ENCODE measurements at regions not wholly inside any gene's neighbourhood (a gene's known extent, or its start where the extent isn't known, plus 50 kb on each side); places are given as distances from the start of the nearest gene placed in this dataset.

DNA sequence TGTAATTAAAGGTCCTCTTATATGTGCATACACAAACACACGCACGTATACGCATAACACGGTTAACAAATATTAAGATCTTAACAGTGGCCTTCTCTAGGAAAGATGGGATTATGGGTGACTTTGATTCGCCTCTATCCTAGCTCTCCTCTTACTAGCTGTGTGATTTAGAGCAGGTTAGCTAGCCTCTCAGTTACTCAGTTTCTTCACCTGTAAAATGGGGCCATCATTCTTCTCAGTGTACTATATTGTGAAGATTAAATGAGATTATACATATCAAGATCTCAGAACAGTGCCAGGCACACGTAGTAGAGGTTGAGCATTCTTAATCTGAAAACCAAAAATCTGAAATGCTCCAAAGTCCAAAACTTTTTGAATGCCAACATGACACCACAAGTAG is 159.3 kb downstream of the BCOR start:
- no peak for DNase-seq

DNA sequence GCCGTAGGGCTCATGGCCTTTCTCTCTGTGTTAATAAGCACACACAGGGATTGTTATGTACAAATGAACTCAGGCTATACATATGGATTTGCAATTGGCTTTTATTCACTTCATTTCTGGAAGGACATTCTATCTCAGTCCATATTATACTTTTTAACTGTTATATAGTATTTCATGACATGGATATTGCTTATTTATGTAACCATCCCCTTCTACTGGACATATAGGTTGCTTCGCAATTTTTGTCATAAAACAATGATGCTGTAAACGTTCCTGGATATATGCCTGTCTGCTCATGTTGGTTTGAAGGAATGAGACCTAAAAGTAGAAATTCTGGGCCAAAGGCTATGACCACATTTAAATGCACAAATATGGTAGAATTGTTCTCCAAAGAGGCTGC is 158.1 kb downstream of the BCOR start:
- DNase-seq, result no peak

DNA sequence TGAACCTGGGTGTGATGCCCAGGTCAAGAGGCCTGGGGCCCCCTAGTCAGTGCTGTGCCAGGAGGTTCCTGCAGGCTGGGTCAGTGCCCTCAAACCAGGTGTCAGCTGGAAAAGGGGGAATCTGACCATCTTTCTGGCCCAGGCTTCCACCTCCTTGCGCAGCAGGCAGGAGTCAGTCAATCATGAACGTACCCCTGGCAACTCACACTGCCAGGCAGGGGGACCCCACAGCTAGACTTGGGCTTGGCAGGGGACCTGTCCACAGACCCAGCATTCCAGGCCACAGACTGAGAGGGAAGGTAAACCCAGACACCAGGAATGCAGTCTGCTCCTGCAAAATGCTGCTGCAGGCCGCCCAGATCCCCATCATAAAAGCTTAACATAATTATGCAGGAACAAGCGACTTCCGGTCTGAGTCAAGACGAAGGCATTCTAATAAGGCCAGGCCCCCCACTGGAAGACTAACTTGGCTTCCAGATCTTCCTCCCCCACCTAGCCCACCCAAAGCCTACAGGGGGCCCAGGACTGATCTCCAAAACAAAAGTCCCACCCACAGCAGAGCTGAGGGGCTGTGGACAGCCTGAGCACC is 156.3 kb downstream of the BCOR start:
- no peak for DNase-seq

DNA sequence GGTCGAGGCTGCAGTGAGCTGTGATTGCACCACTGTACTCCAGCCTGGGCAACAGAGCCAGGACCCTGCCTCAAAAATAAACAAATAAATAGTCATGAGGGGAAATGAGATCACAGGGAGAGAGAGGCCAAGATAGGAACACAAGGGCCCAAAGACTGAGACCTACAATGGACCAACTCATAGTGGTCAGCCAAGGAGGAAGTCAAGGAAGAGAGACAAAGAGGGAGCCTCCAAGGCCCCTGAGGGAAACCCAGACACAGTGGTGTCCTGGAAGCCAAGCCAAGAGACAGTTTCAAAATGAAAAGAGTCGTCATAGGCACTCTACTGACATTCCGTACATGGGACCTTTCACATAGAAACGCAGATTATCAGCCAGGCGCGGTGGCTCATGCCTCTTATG is 153.3 kb downstream of the BCOR start:
- no peak for DNase-seq

DNA sequence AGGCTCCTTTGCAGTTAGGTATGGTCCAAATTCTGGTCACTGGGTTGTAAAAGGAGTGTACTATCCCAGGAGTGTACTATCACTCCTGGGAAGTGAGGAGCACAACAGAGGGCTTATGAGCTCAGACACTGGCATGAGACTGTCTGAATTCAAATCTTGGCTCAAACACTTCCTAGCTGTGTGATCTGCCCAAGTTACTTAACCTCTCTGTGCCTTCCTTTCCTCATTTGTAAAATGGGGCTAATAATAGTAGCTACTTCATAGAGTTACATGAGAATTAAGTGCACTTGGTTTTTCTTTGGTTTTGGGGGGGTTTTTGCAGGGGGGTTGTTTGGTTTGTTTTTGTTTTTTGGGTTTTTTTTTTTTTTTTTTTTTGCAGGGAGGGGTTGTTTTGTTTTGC is 152.0 kb downstream of the BCOR start:
- no peak for DNase-seq

DNA sequence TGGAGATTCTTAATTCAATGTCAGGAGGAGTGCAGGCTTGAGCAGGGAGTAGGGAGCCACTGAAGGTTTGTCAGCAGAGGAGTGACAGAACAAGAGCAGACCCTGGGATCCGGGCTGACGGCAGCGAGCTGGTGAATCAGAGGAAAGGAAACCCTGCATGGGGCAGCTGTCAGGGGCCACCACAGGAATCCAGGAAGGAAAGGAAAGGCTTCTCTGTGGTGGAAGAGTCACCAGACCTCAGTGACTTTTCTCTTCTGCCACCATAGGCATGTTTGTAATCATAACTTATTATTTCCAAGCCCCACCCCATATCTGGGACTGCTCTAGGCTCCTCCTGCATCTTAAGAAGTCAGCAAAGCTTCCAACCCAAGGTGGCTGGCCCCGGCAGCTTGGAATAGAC is 150.9 kb downstream of the BCOR start:
- peak in 1 of 2 donors; percentile 82 for DNase-seq

DNA sequence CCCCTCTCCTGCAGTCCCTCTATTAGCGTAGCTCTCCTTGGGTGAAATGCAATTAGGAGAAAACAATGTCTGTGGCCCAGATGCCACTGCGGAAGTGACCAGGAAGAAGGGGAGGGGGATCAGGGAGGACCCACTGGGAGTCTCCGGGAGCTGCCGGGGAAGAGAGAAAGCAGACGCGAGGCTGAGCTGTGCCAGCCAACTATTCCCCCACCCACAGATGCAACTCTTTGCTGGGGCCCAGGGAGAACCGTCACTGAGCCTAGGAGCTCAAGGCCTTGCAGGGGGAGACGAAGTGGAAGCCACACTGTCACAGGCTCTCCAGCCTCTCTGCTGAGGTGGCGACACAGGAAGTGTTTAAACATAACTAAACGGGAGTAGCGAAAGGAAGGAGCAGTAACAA is 149.2 kb downstream of the BCOR start:
- no peak for DNase-seq

DNA sequence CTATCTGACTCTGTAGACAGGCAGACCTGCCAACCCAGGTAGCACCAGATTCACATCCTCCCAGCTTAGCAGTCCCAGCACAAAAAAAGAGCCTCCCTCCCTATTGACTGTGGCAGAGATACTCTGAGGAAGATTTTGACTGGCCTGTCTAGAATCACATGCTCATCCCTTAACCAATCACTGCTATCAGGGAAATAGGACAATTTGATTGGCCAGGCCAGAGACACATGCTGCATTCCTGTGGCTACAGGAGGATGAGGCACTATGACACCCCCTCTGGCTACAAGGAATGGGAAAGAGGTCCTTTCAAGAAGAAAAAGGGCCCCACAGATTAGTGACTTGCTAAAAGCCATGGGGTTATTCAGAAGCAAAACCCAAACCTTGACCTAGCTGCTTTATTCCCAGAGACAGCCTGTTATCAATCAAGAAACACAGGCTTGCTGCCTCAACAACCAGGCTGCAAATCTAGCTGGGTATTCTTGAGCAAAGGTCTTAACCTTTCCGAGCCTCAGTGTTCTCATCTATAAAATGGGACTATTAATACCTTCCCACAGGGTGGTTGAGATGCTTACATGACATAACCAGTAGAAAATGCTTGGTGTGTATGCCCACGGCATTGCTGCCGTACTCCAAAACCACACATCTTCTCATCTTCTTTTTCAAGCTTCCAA is 147.6 kb downstream of the BCOR start:
- DNase-seq, result no peak

DNA sequence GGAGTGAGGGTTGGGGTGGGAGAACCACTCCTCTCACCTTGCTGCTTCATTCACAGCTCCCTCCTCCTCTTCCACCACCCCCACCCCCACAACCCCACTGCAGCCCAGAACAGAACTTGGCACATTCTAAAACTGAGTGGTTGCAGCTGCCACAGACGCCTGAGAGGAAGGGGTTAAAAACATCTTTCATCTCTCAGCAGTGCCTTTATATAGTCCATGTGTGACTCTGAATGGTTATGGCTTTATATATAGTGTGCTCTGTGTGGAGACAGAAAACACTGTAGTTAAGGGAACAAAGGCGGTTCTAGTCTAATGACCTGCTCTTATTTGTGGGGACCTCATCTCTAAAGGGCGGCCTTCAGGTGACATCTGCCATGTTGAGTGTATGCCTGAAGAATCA is 144.8 kb downstream of the BCOR start:
- DNase-seq, result no peak

DNA sequence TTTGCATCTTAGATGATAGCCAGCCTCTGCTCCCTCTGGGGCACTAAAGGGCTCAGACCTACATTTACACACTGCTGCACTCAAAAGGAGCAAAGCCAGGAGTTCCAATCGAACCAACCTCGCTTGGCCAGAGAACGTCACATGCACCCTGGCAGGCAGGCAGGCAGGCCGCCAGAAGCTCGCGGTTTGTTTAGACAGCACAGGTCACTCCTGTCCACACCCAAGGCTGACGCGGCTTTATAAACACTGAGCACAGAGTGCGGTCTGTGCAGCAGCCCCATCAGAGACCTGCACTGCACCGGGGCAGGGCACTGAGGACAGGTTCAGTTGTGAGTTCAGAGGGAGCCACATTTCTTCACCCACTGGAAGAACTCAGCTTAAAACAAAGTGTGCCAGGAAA is 143.9 kb downstream of the BCOR start:
- no peak for DNase-seq

DNA sequence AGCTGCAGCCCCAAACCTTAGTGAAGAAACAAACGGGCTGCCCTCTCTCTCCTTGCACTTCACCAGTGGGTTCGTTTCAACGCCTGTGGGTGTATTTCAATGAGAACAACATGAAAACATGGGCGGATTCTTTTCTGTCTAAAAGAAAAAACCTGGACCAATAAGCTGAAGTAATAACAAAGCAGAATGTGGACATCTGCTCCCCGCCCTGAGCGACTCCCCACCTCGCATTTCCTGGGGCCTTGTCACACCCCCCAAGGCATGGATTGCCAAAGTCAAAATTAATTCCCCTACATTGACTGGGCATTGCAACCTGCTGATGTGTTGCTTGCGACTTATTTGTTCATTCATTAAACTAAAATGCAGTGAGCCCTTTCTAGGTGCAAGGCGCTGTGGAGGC is 142.9 kb downstream of the BCOR start:
- DNase-seq, result no peak

DNA sequence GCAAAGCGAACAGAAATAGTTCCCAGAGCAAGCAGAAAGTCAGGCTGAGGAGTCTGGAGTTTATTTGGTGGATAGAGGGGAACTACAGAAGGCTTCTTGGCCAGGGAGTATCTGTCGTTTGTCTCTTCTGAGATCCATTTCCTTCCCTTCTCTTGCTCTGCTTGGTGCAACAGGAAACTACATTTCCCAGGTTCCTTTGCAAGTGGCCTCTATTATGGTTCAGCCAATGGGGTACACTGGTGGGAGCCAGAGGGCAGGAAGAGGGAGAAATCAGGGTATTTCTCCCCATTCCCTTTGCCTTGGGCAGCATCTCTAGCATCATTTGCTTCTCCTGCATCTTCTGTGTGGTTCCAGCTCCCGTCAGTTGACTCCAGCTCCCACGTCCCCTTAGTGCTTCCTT is 142.1 kb downstream of the BCOR start:
- no peak for DNase-seq

DNA sequence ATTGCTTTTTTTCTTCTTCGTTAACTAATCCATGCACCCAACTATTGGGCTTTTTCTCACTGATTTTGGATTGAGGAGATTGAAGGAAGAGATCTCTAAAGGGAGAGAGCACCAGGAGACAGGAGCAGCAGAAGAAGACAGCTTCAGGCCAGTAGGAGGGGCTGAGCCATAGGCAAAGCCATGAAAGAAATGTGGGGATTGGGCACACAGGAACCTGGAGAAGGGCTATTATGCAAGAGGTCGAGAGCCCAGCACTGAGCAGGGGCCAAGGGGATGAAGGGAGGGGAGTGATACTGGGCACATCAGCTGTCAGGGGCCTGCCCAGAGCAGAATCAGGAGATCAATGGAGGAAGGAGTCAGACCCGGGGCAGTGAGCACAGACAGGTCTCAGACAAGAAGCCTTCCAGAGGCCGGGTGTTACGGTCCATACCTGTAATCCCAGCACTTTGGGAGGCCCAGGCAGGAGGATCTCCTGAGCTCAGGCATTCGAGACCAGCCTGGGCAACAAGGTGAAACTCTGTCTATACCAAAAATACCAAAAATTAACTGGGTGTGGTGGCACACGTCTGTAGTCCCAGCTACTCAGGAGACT is 140.9 kb downstream of the BCOR start:
- DNase-seq, result no peak

DNA sequence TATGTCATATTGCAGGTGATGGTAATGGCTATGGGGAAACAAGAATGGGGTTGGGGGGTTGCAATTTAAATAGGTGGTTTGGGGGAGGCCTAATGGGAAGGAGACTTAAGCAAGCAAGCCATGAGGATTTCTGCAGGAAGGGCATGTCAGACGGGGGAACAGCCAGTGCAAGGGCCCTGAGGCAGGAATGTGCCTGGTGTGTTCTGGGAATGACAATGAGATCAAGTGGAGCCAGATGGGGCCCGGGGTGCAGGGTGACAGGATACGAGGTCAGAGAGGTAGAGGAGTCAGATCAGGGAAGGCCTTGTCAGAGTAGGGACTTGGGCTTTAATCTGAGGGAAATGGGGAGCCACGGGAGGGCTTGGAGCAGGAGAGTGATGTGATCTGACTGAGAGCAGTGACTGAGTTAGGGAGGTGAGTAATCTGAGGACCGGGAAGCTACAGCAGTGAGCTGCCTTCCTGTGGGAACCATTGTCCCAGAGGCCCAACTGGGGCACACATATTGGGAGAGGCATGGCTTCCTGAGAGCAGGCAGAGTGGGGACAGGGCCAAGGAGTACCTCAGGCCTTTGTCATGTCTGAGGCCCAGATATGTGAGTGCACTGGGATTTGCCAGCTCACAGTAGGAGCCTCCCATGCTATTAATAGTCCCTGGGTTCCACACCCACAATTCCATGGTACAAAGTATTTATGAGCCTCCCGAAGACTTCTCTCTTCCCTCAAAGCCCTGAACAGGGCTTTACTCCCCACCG is 139.8 kb downstream of the BCOR start:
- no peak for DNase-seq

DNA sequence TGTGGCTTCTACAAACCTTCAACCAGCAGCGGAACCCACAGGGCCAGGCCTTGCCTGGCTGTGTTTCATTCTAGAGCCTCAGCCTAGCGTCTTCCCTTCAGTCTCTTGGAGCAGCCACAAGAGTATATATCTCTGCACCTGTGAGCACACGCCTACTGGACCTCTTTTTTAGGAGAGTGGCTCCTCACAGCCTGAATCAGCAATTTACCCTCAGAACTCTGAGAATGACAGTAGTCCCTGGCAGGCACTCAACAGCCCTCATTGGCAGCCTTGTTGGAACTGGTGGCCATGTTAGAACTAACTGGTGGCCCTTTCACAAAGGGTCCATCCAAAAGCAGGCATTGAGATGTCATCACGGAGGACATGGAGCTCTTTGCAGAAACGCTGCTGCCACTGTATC is 138.9 kb downstream of the BCOR start:
- DNase-seq, result no peak

DNA sequence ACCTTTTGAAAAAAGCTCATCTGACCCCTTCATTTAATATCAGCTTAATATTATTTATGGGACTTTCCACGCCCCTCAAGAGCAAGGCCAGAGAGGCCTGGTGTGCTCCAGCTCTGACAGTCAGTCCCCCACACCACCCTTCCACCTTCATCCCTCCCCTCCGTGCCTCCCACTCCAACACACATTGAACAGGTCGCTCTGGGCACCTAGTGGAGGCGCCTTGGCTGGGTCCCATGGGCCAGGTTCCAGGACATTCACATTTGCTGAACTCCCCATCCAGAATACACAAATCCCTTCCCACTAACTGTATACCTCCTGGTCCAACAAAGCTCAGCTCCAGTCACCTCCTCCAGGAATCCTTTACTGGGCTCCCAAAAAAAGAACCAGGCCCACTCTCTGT is 137.5 kb downstream of the BCOR start:
- no peak for DNase-seq

DNA sequence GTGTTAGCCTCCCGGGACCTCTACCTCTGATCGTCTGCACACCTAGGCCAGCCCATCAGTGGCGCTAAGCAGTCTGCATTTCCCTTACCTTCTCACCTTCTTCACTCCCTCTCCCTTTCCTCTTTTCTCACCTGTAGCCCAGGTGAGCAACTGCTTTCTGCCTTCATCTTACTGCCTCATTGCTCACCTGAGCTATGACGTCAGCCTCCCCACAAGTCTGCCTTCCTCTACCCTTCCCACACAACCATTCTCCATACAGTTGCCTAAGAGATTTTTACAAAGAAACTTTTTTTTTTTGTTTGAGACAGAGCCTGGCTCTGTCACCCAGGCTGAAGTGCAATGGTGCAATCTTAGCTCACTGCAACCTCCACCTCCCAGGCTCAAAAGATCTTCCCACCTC is 136.3 kb downstream of the BCOR start:
- no peak for DNase-seq

DNA sequence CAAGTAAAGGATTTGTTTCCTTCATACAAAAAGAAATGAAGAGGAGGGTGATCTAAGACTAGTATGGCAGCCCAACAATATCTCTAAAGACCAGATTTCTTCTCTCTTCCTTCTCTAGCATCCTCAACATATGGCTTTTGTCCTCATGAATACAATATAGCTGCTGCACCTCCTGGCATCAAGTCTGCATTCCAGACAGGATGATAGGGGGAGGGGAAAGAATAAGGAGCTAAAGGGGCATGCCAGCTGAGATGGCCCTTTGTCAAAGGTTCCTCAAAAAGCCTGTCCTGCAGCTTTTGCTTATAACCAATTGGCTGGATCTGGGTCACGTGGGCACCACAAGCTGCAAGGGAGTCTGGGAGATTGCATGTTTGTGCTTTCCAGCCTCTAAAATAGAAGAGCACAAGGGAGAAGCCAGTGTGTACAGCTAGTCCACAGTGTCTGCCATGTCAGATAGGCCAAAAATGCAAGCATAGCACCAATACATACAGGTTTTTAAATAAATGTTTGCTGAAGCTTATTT is 132.6 kb downstream of the BCOR start:
- no peak for DNase-seq

DNA sequence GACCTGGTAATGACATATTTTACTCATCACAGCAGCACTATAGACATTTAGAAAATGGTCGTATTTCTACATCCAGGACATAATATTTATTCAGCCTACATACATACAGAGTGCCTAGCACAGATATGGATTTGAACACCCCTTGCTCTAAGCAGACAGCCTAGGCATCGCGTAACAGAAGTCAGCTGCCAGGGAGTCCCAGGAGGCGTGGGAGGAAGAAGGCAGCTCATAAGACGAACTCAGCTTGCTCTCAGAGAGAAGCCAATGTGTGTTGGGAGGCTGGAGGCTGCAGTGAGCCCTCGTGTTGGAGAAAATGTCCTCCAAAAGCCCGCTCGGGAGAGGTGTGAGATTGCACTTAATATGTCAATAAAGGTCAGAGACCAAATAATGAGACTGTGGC is 131.6 kb downstream of the BCOR start:
- DNase-seq, result no peak

DNA sequence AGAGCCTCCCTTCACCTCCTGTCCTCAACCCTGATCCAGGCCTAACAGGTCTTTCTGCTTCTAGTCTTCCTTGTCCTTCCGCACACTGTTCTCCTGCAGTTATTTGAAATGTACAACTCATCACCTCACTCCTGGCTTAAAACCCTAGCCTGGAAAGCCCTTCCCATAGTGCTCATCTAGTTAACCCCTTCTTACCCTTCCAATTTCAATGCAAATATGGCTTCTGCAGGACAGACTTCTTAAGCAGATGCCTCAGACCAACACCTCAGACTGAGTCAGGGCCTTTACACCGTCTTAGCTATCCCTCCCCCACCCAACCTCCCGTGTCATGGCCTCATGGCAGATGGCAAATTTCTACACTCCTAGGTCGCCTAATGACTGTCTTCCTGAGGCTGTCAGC is 130.4 kb downstream of the BCOR start:
- no peak for DNase-seq

DNA sequence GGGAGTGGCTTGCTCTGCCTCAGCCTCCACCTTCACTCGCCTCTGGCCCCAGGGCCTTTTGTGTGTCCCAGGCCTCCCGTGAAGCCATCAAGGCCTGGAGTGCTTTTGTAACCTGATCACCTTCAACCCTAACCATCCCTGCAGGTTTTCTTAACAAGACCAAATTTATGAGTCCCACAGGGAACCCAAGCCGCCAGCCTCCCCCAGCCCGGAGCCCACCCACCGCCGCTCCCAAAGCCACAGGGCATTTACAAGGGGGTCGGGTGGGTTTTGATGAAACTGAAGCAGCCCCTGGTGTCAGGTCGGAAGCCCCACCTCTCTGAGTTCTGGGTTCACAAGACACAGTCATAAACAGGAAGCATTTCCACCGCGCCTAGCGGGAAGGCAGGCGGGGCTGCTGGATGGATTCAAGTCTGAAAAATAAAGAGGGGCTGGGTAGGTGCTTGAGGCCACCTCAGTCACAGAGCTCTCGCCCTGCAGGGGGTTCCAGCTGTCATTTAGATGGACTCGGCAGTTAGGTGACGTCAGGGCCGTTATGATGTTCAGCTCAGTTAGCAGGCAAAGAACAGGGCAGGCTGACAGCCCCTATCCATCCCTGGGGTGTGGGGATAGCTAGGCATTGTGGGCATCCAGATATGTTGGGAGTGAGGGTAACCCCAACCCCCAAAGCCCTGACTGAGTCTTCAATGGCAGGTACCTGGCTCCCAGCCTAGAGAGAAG is 128.5 kb downstream of the BCOR start:
- DNase-seq, result no peak

DNA sequence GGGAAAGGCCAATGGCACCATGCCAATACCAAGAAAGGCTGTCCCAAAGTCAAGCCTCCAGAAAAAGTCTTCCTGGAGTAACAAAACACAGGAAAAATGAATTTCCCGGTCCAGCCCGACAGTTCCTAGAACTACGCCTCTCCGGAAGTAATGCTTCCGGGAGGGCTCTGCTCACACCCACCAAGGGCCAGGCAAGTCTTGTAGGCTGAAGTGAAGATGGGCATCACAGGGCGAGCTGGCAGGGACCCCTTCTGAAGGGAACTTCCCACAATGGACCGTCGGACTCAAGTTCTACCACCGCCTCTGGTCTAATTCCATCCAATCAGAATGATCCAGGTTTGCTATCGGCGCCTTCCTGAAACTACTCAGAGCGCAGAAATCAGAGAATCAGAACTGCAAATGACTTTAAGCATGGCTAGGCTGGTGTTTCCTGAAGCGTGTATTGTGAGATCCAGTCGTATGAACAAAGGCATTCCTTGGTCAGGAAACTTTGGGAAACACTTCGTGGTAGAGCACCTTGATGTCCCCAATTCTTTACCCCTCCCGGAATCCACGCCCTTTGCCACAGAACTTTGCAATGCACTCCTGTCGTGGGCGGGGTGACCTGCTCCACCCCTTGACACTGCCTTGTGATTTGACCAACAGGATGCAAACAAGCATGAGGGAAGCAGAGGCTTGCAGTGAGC is 127.8 kb downstream of the BCOR start:
- no peak for DNase-seq

DNA sequence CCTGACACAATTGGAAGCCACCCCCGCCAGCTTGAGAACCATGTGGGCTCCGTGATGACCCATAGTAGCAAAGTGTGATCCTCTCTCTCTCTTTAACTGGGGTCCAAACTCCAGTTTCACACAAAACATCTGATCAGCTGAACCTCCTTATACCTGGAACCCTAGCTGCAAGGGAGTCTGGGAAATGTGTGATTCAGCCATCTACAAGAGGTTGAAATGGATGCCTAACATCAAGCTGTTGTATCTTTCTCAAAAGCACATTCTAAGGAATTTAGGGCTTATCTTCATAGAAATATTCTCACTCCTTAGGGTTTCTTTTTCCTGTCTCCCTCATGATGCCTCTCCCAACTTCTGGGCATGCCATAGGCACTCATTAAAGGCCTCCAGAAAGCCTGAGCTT is 126.0 kb downstream of the BCOR start:
- no peak for DNase-seq

Data from bone marrow (tissue), 2 donors.